Astrocyte of the cerebellum (primary cell): ENCODE measurements at regions not wholly inside any gene's neighbourhood (a gene's known extent, or its start where the extent isn't known, plus 50 kb on each side); places are given as distances from the start of the nearest gene placed in this dataset.

ENCODE experiments used
- DNase-seq: peaks from one replicate; pipeline ENCODE4 v3.0.0-alpha.2; 2011; ENCODE audit warnings: low read depth
- H3K4me3 ChIP-seq: 2 replicates; pipeline ENCODE4 v1.5.1; 2011; ENCODE audit warnings: mild to moderate bottlenecking, low read depth, low read length, moderate library complexity
- CTCF ChIP-seq: IDR thresholded peaks from 2 replicates; pipeline ENCODE4 v1.5.1; 2012; ENCODE audit warnings: low read length, low read depth, moderate library complexity, mild to moderate bottlenecking; ENCODE audit errors: missing control alignments
- in situ Hi-C: cut with HindIII; loops from 2 replicates; pipeline ENCODE4 v1.10.0; 2017; ENCODE audit warnings: low sequenced_read_pairs

GRCh38 chr7:53500076-53500475 is 464.6 kb downstream of the POM121L12 start:
- in situ Hi-C loops: no loop called here
- DNase-seq: no peak
- no peak for TF ChIP-seq CTCF
- H3K4me3 ChIP-seq: no peak overlapping the region

- no peak for TF ChIP-seq CTCF
- in situ Hi-C loops: no loop called here
- no peak overlapping the region for H3K4me3 ChIP-seq
- DNase-seq: no peak
Measured at GRCh38 chr7:53504914-53505313, 469.5 kb downstream of the POM121L12 start.

- H3K4me3 ChIP-seq: no peak overlapping the region
- in situ Hi-C loops: no loop called here
- DNase-seq: no peak
- no peak for TF ChIP-seq CTCF
Measured at GRCh38 chr7:53518319-53518718, 482.9 kb downstream of the POM121L12 start.

GRCh38 chr7:53520841-53521240 is 485.4 kb downstream of the POM121L12 start:
- H3K4me3 ChIP-seq: no peak overlapping the region
- in situ Hi-C loops: no loop called here
- no peak for TF ChIP-seq CTCF
- no peak for DNase-seq

- no peak for TF ChIP-seq CTCF
- no peak for DNase-seq
- in situ Hi-C loops: no loop called here
- H3K4me3 ChIP-seq: no peak overlapping the region
Measured at GRCh38 chr7:53521638-53522184, 486.3 kb downstream of the POM121L12 start.

- no peak for DNase-seq
- TF ChIP-seq CTCF: no peak
- H3K4me3 ChIP-seq: no peak overlapping the region
- in situ Hi-C loops: no loop called here
Measured at GRCh38 chr7:53539558-53539957, 504.1 kb downstream of the POM121L12 start.

- in situ Hi-C loops: no loop called here
- TF ChIP-seq CTCF: no peak
- H3K4me3 ChIP-seq: no peak overlapping the region
- DNase-seq: no peak
Measured at GRCh38 chr7:53541475-53541874, 506.0 kb downstream of the POM121L12 start.
